ENCODE measurements at regions not wholly inside any gene's neighbourhood (a gene's known extent, or its start where the extent isn't known, plus 50 kb on each side); places are given as distances from the start of the nearest gene placed in this dataset.

GRCh38 chr7:155950898-155951553 is 138.8 kb upstream of the SHH start:
- H3K27ac Mint-ChIP-seq, result no peak overlapping the region
- Histone ChIP-seq H3K4me1 (ENCODE audit: insufficient read depth) (no peaks in the 10 kb centered on the region), H3K9me2 (ENCODE audit: insufficient read depth) (no peaks in the 10 kb centered on the region), H4K20me1 (replicated peaks; ENCODE audit: insufficient read depth) (no peaks in the 10 kb centered on the region), H3K4me2 (no peak overlapping the region), H2AFZ (no peak overlapping the region), H3K36me3 (ENCODE audit: insufficient read depth) (no peaks in the 10 kb centered on the region), H3K79me2 (replicated peaks; ENCODE audit: insufficient read depth) (no peaks in the 10 kb centered on the region), H3K4me3 (no peak overlapping the region), H3F3A (replicated peaks; ENCODE audit: low read depth) (no peaks in the 10 kb centered on the region), H3K27ac (ENCODE audit: low read depth) (no peak overlapping the region), H3K27me3 (ENCODE audit: insufficient read depth) (no peaks in the 10 kb centered on the region)
- peaks cover 6% of the 10 kb centered on the region for H3K27me3 Mint-ChIP-seq (ENCODE audit: insufficient read depth, low read depth, poor library complexity)
- H3K36me3 Mint-ChIP-seq (ENCODE audit: low read depth), result no peaks in the 10 kb centered on the region; the same call in 2 of the 3 replicates
- H3K4me1 Mint-ChIP-seq, result no peaks in the 10 kb centered on the region
- TF ChIP-seq CTCF (conservative IDR thresholded peaks at IDR 0.05; ENCODE audit: low read depth in 2 of 2) (no peak), ZNF331 (CRISPR knock-in tag; IDR thresholded peaks at IDR 0.05; ENCODE audit: low read depth) (no peak), REST (IDR thresholded peaks at IDR 0.05; ENCODE audit: unreplicated experiment) (no peak), ZNF114 (CRISPR knock-in tag; IDR thresholded peaks at IDR 0.05) (no peak), EZH2 (IDR thresholded peaks at IDR 0.05; ENCODE audit: low read depth, unreplicated experiment) (no peak), JUNB (IDR thresholded peaks at IDR 0.05; ENCODE audit: unreplicated experiment) (no peak), CREB1 (CRISPR knock-in tag; IDR thresholded peaks at IDR 0.05; ENCODE audit: low read depth) (no peak), POLR2AphosphoS5 (IDR thresholded peaks at IDR 0.05; ENCODE audit: low read depth) (no peak), NANOG (IDR thresholded peaks at IDR 0.05; ENCODE audit: borderline replicate concordance) (no peak), ETS1 (IDR thresholded peaks at IDR 0.05) (no peak), EZH2phosphoT487 (IDR thresholded peaks at IDR 0.05; ENCODE audit: unreplicated experiment) (no peak), ZNF462 (CRISPR knock-in tag; IDR thresholded peaks at IDR 0.05) (no peak), STAT1 (IDR thresholded peaks at IDR 0.05; ENCODE audit: unreplicated experiment) (no peak)
- DNase-seq (ENCODE audit: low spot score) (no peak), ATAC-seq (no peak)
- H3K9me3 Mint-ChIP-seq, result peaks cover 3% of the 10 kb centered on the region; the same call in 2 of the 3 replicates
- H3K4me3 Mint-ChIP-seq, result no peak overlapping the region

Data from GM23338 (cell line).